Psoas muscle (tissue), 7 donors: ENCODE measurements at regions not wholly inside any gene's neighbourhood (a gene's known extent, or its start where the extent isn't known, plus 50 kb on each side); places are given as distances from the start of the nearest gene placed in this dataset.

ENCODE experiments used
- ATAC-seq, 4 donors: fragments of 200-7000 bp; cut with Tn5 transposase; one replicate each; pipeline ENCODE4 v1.9.1; 2020; ENCODE audit warnings: moderate library complexity in 3 of 4, mild to moderate bottlenecking in 2 of 4
- DNase-seq, 2 donors: peaks; one replicate each; pipeline ENCODE4 v3.0.0-alpha.2; 2020
- H3K27ac ChIP-seq: fragments of 200-600 bp; one replicate; pipeline ENCODE4 v1.8.0; 2022
- H3K27me3 ChIP-seq, 3 donors: fragments of 200-600 bp in 1 of 3; one replicate each; pipeline versions ENCODE4 v1.6.1 to v1.8.0; 2013 to 2022; ENCODE audit warnings: low read length in 2 of 3, mild to moderate bottlenecking in 2 of 3, moderate library complexity in 1 of 3; ENCODE audit not compliant: insufficient read depth in 3 of 3
- H3K36me3 ChIP-seq, 2 donors: fragments of 200-600 bp in 1 of 2; one replicate each; pipeline versions ENCODE4 v1.6.1 to v1.8.0; 2013 to 2022; ENCODE audit warnings: low read depth in 1 of 2, mild to moderate bottlenecking in 1 of 2, moderate library complexity in 1 of 2; ENCODE audit not compliant: insufficient read depth in 1 of 2
- H3K4me1 ChIP-seq: fragments of 200-600 bp; one replicate; pipeline ENCODE4 v1.8.0; 2022
- H3K4me3 ChIP-seq: fragments of 200-600 bp; one replicate; pipeline ENCODE4 v1.8.0; 2022; ENCODE audit warnings: mild to moderate bottlenecking
- H3K9me3 ChIP-seq: fragments of 200-600 bp; one replicate; pipeline ENCODE4 v1.8.0; 2022
- WGBS, 3 donors: extraction: QIAGEN DNeasy Blood & Tissue Kit; methylation state at CpG; one replicate each; pipeline versions ENCODE4 v1.1.6 to v1.1.7; 2013; 5-methylcytosine and 5-hydroxymethylcytosine counted together
- intact Hi-C, 2 donors: fragments of 100-400 bp; cut with DNase I; formaldehyde crosslinking; loops; one replicate each; pipeline versions ENCODE4 v1.11.0 to v1.14.2; 2022
- TF ChIP-seq, protein P1 (sequence below): fragments of 200-600 bp; IDR thresholded peaks from one replicate; pipeline ENCODE4 v1.8.0; 2022; ENCODE audit warnings: antibody characterized with exemption
- donor health status: healthy with polysubstance abuse.
- donor health status: DM: no; HTN: no; CAD: no; lungs with moderate emphysema.
- donor health status: Bipolar disorder and iron deficiency.
- donor health status: healthy.
- donor health status: DM: yes; HTN: yes; CAD: no.
- donor health status: DM: no; HTN: no; CAD: no.
- donor health status: DM: yes; HTN: yes; CAD: no.

DNA sequence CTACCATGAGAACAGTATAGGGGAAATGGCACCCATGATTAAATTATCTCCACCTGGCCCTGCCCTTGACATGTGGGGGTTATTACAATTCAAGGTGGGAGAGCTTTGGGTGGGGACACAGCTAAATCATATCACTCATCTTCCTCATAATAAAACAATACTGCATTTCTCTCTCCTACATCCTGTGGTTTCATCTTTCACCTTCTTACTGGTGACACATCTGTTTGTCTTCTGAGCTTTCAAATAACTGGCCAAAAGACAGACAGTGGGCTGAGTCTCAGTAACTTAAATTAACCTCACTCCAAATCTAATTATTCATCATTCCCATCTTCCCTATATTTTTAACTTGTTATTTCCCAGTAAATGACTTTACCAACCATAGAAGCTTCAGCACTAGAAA lies 729.7 kb upstream of the USP15 start:
- no peaks in the 10 kb centered on the region for H3K27me3 ChIP-seq
- H3K27ac ChIP-seq, result no peak overlapping the region
- H3K36me3 ChIP-seq, result no peaks in the 10 kb centered on the region
- ATAC-seq (no peak), DNase-seq (no peak)
- no peaks in the 10 kb centered on the region for H3K4me1 ChIP-seq
- TF ChIP-seq, protein P1, sequence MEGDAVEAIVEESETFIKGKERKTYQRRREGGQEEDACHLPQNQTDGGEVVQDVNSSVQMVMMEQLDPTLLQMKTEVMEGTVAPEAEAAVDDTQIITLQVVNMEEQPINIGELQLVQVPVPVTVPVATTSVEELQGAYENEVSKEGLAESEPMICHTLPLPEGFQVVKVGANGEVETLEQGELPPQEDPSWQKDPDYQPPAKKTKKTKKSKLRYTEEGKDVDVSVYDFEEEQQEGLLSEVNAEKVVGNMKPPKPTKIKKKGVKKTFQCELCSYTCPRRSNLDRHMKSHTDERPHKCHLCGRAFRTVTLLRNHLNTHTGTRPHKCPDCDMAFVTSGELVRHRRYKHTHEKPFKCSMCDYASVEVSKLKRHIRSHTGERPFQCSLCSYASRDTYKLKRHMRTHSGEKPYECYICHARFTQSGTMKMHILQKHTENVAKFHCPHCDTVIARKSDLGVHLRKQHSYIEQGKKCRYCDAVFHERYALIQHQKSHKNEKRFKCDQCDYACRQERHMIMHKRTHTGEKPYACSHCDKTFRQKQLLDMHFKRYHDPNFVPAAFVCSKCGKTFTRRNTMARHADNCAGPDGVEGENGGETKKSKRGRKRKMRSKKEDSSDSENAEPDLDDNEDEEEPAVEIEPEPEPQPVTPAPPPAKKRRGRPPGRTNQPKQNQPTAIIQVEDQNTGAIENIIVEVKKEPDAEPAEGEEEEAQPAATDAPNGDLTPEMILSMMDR, result no peak
- H3K9me3 ChIP-seq, result no peaks in the 10 kb centered on the region
- no peak overlapping the region for H3K4me3 ChIP-seq
- intact Hi-C loops, result no loop called here

DNA sequence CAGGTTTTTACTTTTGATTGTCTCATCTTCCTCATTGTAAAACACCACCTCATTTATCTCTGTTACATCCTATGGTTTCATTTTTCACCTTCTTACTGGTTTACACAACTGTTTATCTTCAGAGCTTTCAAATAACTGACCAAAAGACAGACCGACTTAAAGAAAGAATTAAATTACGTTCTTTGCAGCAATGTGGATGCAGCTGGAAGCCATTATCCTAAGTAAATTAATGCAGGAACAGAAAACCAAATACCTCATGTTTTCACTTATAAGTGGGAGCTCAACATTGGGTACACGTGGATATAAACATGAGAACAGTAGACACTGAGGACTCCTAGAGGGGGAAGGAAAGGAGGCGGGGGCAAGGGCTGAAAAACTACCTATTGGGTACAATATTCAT lies 729.0 kb upstream of the USP15 start:
- H3K4me3 ChIP-seq, result no peak overlapping the region
- ATAC-seq, result no peak
- no peaks in the 10 kb centered on the region for H3K36me3 ChIP-seq
- H3K9me3 ChIP-seq, result no peaks in the 10 kb centered on the region
- H3K27ac ChIP-seq, result no peak overlapping the region
- no peak for DNase-seq
- WGBS, 3 donors, result 39 to 44% (median 40%) methylated on average over 4 of the region's 4 CpGs
- TF ChIP-seq, protein P1, result no peak
- intact Hi-C loops, result no loop called here
- H3K4me1 ChIP-seq, result no peaks in the 10 kb centered on the region
- H3K27me3 ChIP-seq, result no peaks in the 10 kb centered on the region

- no peaks in the 10 kb centered on the region for H3K36me3 ChIP-seq
Measured at GRCh38 chr12:61536117-61536516, 724.1 kb upstream of the USP15 start.

DNA sequence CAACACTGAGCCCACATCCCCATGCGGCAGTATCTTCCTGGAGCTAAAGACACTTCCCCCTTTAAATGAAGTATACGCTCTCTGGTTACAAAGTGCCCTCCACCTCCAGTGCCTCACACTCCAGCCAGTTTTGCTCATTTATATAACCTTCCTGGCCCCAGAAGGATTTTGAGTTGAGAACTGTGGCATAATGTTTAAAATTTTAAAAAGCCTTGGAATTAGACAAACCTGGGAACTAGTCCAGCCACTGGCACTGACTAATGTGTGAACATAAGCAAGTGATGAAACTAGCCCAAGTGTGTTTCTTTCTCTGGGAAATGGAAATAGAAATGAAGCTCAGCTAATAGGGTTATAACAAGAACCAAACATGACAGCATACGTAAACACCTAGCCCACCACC lies 723.7 kb upstream of the USP15 start:
- intact Hi-C loops, result no loop called here
- 63 to 77% (median 74%) methylated on average over 3 of the region's 3 CpGs for WGBS, 3 donors
- no peaks in the 10 kb centered on the region for H3K36me3 ChIP-seq
- no peaks in the 10 kb centered on the region for H3K4me1 ChIP-seq
- H3K27ac ChIP-seq, result no peak overlapping the region
- no peaks in the 10 kb centered on the region for H3K9me3 ChIP-seq
- ATAC-seq (no peak), DNase-seq (no peak)
- no peak overlapping the region for H3K4me3 ChIP-seq
- TF ChIP-seq, protein P1, result no peak
- no peaks in the 10 kb centered on the region for H3K27me3 ChIP-seq

More at GRCh38 chr12:61536117-61536516, 724.1 kb upstream of the USP15 start:
- H3K27ac ChIP-seq, result no peak overlapping the region
- TF ChIP-seq, protein P1, result no peak
- intact Hi-C loops, result no loop called here
- H3K9me3 ChIP-seq, result no peaks in the 10 kb centered on the region
- H3K4me1 ChIP-seq, result no peaks in the 10 kb centered on the region
- H3K4me3 ChIP-seq, result no peak overlapping the region
- 82 to 86% (median 83%) methylated on average over 3 of the region's 3 CpGs for WGBS, 3 donors
- ATAC-seq, result no peak
- no peak for DNase-seq
- H3K27me3 ChIP-seq, result no peaks in the 10 kb centered on the region

DNA sequence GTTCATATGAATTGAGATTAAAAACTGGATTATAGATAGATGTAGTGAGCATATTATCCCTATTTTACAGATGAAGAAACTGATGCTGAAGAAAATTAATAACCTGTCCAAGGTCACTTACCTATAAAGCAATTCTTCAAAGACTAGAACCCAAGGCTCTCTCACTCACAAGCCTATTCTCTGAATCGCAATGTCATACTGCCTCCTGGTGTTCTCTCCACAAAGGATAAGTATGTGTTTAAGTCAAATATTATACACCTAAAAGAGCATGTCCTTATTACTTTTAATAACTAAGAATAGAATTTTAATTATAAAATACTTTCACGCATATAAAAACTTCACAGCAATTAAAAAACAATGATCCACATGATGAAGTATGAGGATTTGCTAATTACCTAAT lies 721.3 kb upstream of the USP15 start:
- Histone ChIP-seq H3K36me3 (no peaks in the 10 kb centered on the region), H3K27me3 (no peaks in the 10 kb centered on the region), H3K4me3 (no peak overlapping the region), H3K9me3 (no peaks in the 10 kb centered on the region), H3K27ac (no peak overlapping the region), H3K4me1 (no peaks in the 10 kb centered on the region)
- WGBS, 3 donors, result 79 to 94% (median 89%) methylated on average over 2 of the region's 2 CpGs
- intact Hi-C loops, result no loop called here
- DNase-seq, result no peak
- TF ChIP-seq, protein P1, result no peak
- ATAC-seq, result no peak
